ENCODE measurements at regions not wholly inside any gene's neighbourhood (a gene's known extent, or its start where the extent isn't known, plus 50 kb on each side); places are given as distances from the start of the nearest gene placed in this dataset.
"Not testable (repeated sequence)": the region's sequence is repeated elsewhere in the genome, so short reads cannot be mapped to it uniquely, and the experiment has no call there.

DNA sequence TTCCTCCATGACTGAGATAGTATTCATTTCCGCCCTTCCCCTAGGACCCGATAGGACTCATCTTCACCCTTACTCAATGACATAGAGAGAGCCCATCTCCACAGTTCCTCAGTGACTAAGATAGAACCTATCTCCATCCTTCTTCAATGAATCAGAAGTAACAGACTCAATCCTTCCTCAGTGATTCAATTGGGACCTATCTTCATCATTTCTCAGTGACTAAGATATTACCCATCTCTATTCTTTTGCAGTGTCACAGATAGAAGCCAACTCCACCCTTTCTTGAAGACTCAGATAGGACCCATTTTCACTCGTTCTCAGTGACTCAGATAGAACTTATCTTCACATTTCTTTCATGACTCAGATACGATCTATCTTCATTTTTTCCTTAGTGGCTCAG is 164.6 kb downstream of the FBXO4 start:
- H3K27me3 Mint-ChIP-seq (ENCODE audit: low read depth), result no peaks in the 10 kb centered on the region
- ATAC-seq (no peak), DNase-seq (ENCODE audit: low spot score) (no peak)
- H3K9me3 Mint-ChIP-seq, result peaks cover 32% of the 10 kb centered on the region
- POLR2A ChIA-PET, result no interaction called here
- H3K36me3 Mint-ChIP-seq, result no peaks in the 10 kb centered on the region
- H3K4me3 Mint-ChIP-seq, result no peak overlapping the region
- no peaks in the 10 kb centered on the region for H3K4me1 Mint-ChIP-seq
- TF ChIP-seq IRF2 (CRISPR knock-in tag; IDR thresholded peaks at IDR 0.05; ENCODE audit: borderline replicate concordance, low read depth) (no peak), TCF7 (CRISPR knock-in tag; IDR thresholded peaks at IDR 0.05; ENCODE audit: low read depth) (no peak), GTF2I (CRISPR knock-in tag; conservative IDR thresholded peaks at IDR 0.05) (no peak), ZBTB21 (CRISPR knock-in tag; IDR thresholded peaks at IDR 0.05; ENCODE audit: borderline replicate concordance) (no peak), ELF4 (CRISPR knock-in tag; IDR thresholded peaks at IDR 0.05; ENCODE audit: low read depth) (no peak), ATF6 (CRISPR knock-in tag; IDR thresholded peaks at IDR 0.05) (no peak)
- TF ChIP-seq, protein P1, sequence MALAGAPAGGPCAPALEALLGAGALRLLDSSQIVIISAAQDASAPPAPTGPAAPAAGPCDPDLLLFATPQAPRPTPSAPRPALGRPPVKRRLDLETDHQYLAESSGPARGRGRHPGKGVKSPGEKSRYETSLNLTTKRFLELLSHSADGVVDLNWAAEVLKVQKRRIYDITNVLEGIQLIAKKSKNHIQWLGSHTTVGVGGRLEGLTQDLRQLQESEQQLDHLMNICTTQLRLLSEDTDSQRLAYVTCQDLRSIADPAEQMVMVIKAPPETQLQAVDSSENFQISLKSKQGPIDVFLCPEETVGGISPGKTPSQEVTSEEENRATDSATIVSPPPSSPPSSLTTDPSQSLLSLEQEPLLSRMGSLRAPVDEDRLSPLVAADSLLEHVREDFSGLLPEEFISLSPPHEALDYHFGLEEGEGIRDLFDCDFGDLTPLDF (CRISPR knock-in tag; IDR thresholded peaks at IDR 0.05), result no peak
- no peak overlapping the region for H3K27ac Mint-ChIP-seq
- CTCF ChIA-PET, result no interaction called here

- ATAC-seq, result no peak
- ChIA-PET CTCF (no interaction called here), POLR2A (no interaction called here)
Observed at GRCh38 chr5:42090162-42090561, 165.1 kb downstream of the FBXO4 start.

GRCh38 chr5:42099846-42100245 is 174.8 kb downstream of the FBXO4 start:
- CTCF ChIA-PET, result interaction anchor here (0.6 kb wide), 1 partner anchor 1679 kb away, joined by 3 read pairs; no protein-coding TSS in a partner anchor
- H3K27ac Mint-ChIP-seq, ATAC-seq: not testable (repeated sequence)

More at GRCh38 chr5:42090162-42090561, 165.1 kb downstream of the FBXO4 start:
- Mint-ChIP-seq H3K36me3 (no peaks in the 10 kb centered on the region), H3K9me3 (peaks cover 35% of the 10 kb centered on the region), H3K27ac (no peak overlapping the region), H3K27me3 (ENCODE audit: low read depth) (no peaks in the 10 kb centered on the region), H3K4me1 (no peaks in the 10 kb centered on the region), H3K4me3 (no peak overlapping the region)
- DNase-seq (ENCODE audit: low spot score), result no peak
- TF ChIP-seq MYBL2 (CRISPR knock-in tag; IDR thresholded peaks at IDR 0.05), result no peak

GRCh38 chr5:42108468-42108867 is 183.4 kb downstream of the FBXO4 start:
- Mint-ChIP-seq H3K4me3 (no peak overlapping the region), H3K27me3 (ENCODE audit: low read depth) (no peaks in the 10 kb centered on the region; the same call in 1 of the 2 replicates), H3K9me3 (peaks cover 83% of the 10 kb centered on the region), H3K36me3 (peaks cover 36% of the 10 kb centered on the region), H3K27ac (no peak overlapping the region), H3K4me1 (peaks cover 4% of the 10 kb centered on the region)
- ChIA-PET POLR2A (no interaction called here), CTCF (no interaction called here)
- no peak for DNase-seq (ENCODE audit: low spot score)
- no peak for ATAC-seq
- peak; percentile 78; the same call in 1 of the 2 replicates for TF ChIP-seq RORB (CRISPR knock-in tag; IDR thresholded peaks at IDR 0.05)
- TF ChIP-seq ZNF232 (CRISPR knock-in tag; IDR thresholded peaks at IDR 0.05), result no peak
- TF ChIP-seq HMGA2 (CRISPR knock-in tag; IDR thresholded peaks at IDR 0.05), result 0 out of 2 replicates have a peak, but pooled peaks have one; percentile 55

More at GRCh38 chr5:42099846-42100245, 174.8 kb downstream of the FBXO4 start:
- H3K27me3 Mint-ChIP-seq (ENCODE audit: low read depth); H3K4me1 Mint-ChIP-seq; POLR2A ChIA-PET; DNase-seq (ENCODE audit: low spot score); H3K4me3 Mint-ChIP-seq: not testable (repeated sequence)
- Mint-ChIP-seq H3K36me3 (peaks cover 24% of the 10 kb centered on the region), H3K9me3 (peaks cover 81% of the 10 kb centered on the region)

GRCh38 chr5:42109006-42109572 is 184.0 kb downstream of the FBXO4 start:
- ATAC-seq, result no peak
- H3K27ac Mint-ChIP-seq, result no peak overlapping the region
- H3K9me3 Mint-ChIP-seq, result peaks cover 80% of the 10 kb centered on the region
- peaks cover 36% of the 10 kb centered on the region for H3K36me3 Mint-ChIP-seq
- H3K4me1 Mint-ChIP-seq, result peaks cover 4% of the 10 kb centered on the region
- CTCF ChIA-PET, result no interaction called here
- DNase-seq (ENCODE audit: low spot score), result no peak
- POLR2A ChIA-PET, result no interaction called here
- no peak overlapping the region for H3K4me3 Mint-ChIP-seq
- H3K27me3 Mint-ChIP-seq (ENCODE audit: low read depth), result no peaks in the 10 kb centered on the region; the same call in 1 of the 2 replicates
- TF ChIP-seq, protein P2, sequence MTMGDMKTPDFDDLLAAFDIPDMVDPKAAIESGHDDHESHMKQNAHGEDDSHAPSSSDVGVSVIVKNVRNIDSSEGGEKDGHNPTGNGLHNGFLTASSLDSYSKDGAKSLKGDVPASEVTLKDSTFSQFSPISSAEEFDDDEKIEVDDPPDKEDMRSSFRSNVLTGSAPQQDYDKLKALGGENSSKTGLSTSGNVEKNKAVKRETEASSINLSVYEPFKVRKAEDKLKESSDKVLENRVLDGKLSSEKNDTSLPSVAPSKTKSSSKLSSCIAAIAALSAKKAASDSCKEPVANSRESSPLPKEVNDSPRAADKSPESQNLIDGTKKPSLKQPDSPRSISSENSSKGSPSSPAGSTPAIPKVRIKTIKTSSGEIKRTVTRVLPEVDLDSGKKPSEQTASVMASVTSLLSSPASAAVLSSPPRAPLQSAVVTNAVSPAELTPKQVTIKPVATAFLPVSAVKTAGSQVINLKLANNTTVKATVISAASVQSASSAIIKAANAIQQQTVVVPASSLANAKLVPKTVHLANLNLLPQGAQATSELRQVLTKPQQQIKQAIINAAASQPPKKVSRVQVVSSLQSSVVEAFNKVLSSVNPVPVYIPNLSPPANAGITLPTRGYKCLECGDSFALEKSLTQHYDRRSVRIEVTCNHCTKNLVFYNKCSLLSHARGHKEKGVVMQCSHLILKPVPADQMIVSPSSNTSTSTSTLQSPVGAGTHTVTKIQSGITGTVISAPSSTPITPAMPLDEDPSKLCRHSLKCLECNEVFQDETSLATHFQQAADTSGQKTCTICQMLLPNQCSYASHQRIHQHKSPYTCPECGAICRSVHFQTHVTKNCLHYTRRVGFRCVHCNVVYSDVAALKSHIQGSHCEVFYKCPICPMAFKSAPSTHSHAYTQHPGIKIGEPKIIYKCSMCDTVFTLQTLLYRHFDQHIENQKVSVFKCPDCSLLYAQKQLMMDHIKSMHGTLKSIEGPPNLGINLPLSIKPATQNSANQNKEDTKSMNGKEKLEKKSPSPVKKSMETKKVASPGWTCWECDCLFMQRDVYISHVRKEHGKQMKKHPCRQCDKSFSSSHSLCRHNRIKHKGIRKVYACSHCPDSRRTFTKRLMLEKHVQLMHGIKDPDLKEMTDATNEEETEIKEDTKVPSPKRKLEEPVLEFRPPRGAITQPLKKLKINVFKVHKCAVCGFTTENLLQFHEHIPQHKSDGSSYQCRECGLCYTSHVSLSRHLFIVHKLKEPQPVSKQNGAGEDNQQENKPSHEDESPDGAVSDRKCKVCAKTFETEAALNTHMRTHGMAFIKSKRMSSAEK (CRISPR knock-in tag; IDR thresholded peaks at IDR 0.05; ENCODE audit: borderline replicate concordance), result no peak
- TF ChIP-seq, protein P3, sequence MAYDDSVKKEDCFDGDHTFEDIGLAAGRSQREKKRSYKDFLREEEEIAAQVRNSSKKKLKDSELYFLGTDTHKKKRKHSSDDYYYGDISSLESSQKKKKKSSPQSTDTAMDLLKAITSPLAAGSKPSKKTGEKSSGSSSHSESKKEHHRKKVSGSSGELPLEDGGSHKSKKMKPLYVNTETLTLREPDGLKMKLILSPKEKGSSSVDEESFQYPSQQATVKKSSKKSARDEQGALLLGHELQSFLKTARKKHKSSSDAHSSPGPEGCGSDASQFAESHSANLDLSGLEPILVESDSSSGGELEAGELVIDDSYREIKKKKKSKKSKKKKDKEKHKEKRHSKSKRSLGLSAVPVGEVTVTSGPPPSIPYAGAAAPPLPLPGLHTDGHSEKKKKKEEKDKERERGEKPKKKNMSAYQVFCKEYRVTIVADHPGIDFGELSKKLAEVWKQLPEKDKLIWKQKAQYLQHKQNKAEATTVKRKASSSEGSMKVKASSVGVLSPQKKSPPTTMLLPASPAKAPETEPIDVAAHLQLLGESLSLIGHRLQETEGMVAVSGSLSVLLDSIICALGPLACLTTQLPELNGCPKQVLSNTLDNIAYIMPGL (CRISPR knock-in tag; IDR thresholded peaks at IDR 0.05), result no peak
- TF ChIP-seq ESRRA (CRISPR knock-in tag; IDR thresholded peaks at IDR 0.05; ENCODE audit: borderline replicate concordance) (no peak), CTCF (IDR thresholded peaks at IDR 0.05) (no peak), ZBTB21 (CRISPR knock-in tag; IDR thresholded peaks at IDR 0.05; ENCODE audit: borderline replicate concordance) (no peak)
